ENCODE measurements at regions not wholly inside any gene's neighbourhood (a gene's known extent, or its start where the extent isn't known, plus 50 kb on each side); places are given as distances from the start of the nearest gene placed in this dataset.

- TF ChIP-seq ATF1 (CRISPR knock-in tag; IDR thresholded peaks at IDR 0.05) (no peak), CTCF (IDR thresholded peaks at IDR 0.05) (no peak), ZNF232 (CRISPR knock-in tag; IDR thresholded peaks at IDR 0.05) (no peak), IRF2 (CRISPR knock-in tag; IDR thresholded peaks at IDR 0.05; ENCODE audit: borderline replicate concordance, low read depth) (no peak), ZNF121 (CRISPR knock-in tag; IDR thresholded peaks at IDR 0.05) (no peak), ZNF423 (CRISPR knock-in tag; IDR thresholded peaks at IDR 0.05) (no peak), ETV6 (CRISPR knock-in tag; IDR thresholded peaks at IDR 0.05) (no peak), TP53 (CRISPR knock-in tag; IDR thresholded peaks at IDR 0.05) (no peak), CBFB (CRISPR knock-in tag; IDR thresholded peaks at IDR 0.05; ENCODE audit: low read depth) (no peak), SP1 (CRISPR knock-in tag; conservative IDR thresholded peaks at IDR 0.05) (no peak), ATF3 (CRISPR knock-in tag; conservative IDR thresholded peaks at IDR 0.05) (no peak), USF1 (CRISPR knock-in tag; IDR thresholded peaks at IDR 0.05) (no peak)
Measured at GRCh38 chr2:188695953-188696352, 278.2 kb upstream of the COL3A1 start.

Measured in WTC11 (cell line).